GM18867 (cell line): ENCODE measurements at regions not wholly inside any gene's neighbourhood (a gene's known extent, or its start where the extent isn't known, plus 50 kb on each side); places are given as distances from the start of the nearest gene placed in this dataset.

Source experiments
- ATAC-seq: cut with Tn5 transposase; IDR thresholded peaks from one replicate; pipeline ENCODE4 v1.9.1; 2021; ENCODE audit warnings: mild to moderate bottlenecking, moderate library complexity; ENCODE audit not compliant: unreplicated experiment

DNA sequence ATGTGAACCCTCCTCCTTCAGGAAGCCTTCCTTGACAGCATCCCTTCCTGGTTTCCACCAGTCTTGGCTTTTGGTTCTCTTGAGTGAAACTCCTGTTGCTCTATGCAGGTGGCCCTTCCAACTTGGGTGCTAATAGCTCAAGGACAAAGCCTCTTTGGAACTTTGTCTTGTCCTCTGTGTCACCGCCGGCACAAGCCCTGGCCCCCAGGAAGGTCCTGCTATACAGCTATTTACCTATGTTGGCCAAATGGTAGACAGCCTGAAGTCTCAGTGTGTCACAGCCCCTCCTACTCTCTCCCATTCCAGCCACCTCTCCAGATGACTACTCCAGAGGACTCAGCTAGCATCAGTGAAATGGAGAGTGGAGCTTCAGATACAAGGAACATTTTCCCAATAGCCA lies 94.7 kb upstream of the ZNF618 start:
- no peak for ATAC-seq

GRCh38 chr9:113781896-113782295 lies 94.2 kb upstream of the ZNF618 start:
- ATAC-seq: no peak

GRCh38 chr9:113783475-113783874 lies 92.6 kb upstream of the ZNF618 start:
- no peak for ATAC-seq

GRCh38 chr9:113785334-113785733 lies 90.8 kb upstream of the ZNF618 start:
- no peak for ATAC-seq

DNA sequence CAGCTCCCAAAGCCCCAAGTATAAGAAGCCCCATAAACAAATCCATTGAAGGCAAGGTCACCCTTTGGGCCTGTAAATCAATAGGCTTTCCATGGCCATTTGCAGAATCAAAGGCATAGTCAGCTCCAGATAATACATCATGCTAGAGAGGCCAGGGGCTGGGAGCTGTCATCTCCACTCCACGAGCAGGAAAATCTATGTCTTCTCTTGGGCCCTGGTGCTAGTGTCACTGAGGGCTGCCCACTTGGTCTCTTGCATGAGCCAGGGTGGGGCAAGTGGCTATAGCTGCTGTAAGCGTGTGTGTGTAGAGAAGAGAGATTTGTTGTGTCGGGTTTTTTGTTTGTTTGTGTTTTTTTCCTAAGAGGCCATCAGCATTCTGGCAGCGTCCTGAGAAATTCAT lies 90.0 kb upstream of the ZNF618 start:
- ATAC-seq: no peak

GRCh38 chr9:113787871-113788270 lies 88.2 kb upstream of the ZNF618 start:
- ATAC-seq: no peak

GRCh38 chr9:113788616-113789330 lies 87.3 kb upstream of the ZNF618 start:
- no peak for ATAC-seq

DNA sequence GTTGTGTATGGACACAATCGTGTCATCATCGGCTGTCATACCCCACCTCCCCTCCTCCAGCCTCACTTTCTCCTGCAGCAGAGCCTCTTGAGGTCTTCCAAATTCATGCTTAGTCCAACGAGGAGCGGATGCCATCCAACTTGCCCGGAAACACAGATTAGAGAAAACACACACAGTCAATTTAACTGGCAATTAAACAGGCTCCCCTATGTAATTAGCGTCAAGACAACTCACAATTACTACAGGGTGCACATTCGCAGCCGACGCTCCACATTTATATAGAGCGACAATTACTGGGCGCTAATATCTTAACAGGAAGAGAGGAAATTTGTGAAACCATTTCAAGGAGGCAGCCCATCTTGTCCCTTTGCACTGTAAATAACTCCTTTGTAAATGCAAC lies 86.0 kb upstream of the ZNF618 start:
- ATAC-seq: no peak

- no peak for ATAC-seq
Measured at GRCh38 chr9:113793558-113793957, 82.6 kb upstream of the ZNF618 start.

DNA sequence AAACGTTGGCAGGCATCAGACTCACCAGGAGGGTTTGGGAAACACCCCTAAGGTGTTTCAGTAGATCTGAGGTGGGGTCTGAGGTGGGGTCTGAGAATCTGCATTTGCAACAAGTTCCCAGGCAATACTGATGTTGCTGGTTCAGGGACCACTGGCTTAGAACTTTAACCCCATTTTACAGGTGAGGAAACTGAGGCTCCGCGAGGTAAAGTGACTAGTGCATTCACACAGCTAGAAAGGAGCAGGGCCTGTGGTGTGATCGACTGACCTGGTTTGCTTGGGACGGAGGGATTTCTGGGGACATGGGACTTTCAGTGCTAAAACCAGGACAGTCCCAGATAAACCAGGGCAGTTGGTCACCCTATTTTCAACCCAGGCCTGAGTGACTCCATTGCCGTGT lies 81.4 kb upstream of the ZNF618 start:
- ATAC-seq: no peak

DNA sequence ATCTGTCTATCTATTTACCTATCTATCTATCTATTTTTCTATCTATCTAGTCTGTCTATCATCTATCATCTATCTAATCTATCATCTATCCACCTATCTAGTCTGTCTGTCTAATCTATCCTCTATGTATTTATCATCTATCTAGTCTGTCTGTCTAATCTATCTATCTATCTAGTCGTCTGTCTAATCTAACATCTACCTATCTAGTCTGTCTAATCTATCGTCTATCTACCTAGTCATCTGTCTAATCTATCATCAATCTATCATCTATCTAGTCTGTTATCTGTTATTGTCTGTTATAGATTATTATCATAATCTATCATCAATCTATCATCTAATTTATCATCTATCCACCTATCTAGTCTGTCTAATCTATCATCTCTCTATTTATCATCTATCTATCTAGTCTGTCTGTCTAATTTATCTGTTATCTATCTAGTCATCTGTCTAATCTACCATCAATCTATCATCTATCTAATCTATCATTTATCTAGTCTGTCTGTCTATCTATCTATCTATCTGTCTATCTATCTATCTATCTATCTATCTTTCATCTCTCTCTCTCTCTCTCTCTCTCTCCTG lies 80.2 kb upstream of the ZNF618 start:
- ATAC-seq: no peak

DNA sequence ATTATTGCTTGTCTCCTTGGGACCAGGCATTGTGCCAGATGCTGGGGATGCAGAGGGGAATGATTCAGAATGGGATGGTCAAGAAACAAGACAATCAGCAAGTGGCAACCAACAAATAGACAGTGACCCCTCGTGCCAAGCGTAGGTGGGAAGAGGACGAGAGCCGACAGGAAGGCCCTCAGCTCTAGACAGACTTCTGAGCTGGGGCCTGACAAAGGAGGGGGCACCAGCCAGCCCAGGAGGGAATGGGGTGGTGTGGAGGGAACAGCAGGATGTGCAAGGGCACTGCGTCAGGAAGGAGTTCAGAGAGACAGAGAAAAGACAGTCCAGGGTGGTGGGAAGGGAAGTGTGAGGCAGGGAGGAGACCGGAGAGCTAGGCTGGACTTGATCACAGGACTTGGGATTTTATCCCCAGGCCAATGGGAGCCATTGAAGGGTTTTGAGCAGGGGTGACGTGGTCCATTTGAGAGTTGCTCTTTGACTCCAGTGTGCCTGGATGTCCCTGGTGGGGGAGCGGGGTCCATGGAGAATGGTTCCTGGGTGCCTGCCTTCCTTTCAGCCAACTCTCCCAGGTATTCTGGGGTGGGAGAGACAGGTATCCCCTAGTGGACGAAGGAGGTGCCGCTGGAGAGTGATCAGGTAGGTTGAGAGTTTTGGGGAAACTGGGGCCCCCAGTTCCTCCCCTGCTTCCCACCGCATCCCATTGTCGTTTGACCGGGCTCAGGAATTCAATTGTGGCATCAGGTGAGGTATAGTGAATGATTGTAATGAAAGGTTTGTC lies 79.3 kb upstream of the ZNF618 start:
- ATAC-seq: no peak

GRCh38 chr9:113798062-113799030 lies 77.8 kb upstream of the ZNF618 start:
- no peak for ATAC-seq

DNA sequence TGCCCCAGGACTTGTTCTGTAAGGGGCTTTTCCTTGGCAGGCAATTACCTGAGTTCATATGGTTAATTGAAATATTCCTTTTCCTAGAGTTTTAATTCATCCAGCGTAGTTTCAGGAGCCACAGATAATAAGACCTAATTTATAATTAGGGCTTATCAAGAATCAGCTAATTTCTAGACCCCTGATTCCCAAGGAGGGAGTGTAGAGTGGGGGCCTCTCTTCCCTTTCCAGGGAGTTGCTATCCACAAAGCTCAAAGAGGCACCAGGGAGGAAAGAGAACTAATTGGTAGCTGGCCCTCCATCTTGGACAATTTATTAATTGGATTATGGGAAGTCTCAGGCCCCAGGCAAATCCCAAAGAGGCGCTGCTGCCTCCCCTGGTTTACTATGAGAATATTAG lies 75.8 kb upstream of the ZNF618 start:
- ATAC-seq: no peak

DNA sequence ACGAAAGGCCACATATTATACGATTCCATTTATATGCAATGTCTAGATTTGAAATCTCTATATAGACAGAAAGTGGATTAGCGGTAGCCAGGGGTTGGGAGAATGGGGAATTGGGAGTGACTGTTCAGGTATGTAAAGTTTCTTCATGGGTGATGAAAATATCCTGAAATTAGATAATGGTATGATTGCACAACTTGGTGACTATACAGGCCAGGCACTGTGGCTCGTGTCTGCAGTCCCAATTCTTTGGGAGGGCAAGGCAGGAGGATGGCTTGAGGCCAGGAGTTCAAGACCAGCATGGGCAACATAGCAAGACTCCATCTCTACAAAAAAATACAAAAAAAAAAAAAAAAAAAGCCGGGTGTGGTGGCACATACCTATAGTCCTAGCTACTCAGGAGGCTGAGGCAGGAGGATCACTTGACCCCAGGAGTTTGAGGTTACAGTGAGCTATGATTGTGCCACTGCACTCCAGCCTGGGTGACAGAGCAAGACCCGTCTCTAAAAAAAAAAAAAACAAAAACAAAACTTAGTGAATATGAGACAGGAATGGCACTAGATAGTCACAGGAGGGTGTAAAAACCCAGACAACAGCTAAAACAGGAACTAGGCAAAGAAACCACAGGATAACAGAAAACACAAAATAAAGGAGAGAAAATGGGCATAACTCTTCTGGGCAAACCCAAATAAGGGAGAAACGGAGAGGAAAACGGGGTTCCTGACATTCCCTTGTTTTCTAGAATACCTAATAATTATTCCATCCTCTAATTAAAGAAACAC lies 72.1 kb upstream of the ZNF618 start:
- ATAC-seq: no peak

- no peak for ATAC-seq
Measured at GRCh38 chr9:113805486-113806132, 70.5 kb upstream of the ZNF618 start.

GRCh38 chr9:113807173-113808061 lies 68.7 kb upstream of the ZNF618 start:
- ATAC-seq: no peak
